HG03064 (cell line): ENCODE measurements at regions not wholly inside any gene's neighbourhood (a gene's known extent, or its start where the extent isn't known, plus 50 kb on each side); places are given as distances from the start of the nearest gene placed in this dataset.

ENCODE experiments used
- ATAC-seq: cut with Tn5 transposase; IDR thresholded peaks from one replicate; pipeline ENCODE4 v1.9.1; 2021; ENCODE audit warnings: low read depth; ENCODE audit not compliant: unreplicated experiment

DNA sequence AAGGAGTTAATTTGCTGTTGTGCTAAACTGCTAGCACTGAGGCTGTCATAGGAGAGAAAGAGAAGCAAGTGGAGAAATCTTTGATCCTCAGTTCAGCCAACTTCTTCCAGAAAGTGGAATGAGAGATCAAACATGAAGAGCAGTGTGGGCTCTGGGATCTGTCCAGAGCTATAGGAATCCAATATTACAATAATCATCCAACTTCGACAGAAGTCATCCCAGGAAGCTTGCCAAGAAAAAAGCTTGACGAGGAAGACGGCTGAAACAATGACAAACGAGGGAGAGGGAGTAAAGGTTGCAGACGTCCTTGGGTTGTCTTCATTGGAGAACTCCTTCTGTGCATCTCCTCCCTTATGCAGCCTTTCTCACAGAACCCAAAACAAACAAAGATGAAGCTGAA, 496.2 kb downstream of the INSC start:
- ATAC-seq, result no peak

DNA sequence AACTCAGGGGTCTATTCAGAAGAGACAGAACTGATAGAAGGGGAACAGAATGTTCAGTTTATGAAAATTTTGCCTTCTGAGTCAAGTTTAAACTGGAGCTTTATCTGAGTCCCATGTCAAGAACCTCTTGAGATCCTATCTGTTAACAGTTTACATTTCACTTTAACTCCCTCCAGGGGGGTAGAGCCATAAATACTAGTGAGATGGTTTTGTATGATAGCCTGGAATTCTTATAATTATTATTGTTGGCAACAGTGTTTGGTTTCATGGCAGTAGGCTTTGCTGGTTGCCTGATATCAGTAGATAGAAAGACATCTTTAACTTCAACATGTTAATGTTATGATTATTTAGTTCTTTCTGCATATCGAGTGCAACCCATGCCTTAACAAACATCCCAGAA, 498.5 kb downstream of the INSC start:
- no peak for ATAC-seq

DNA sequence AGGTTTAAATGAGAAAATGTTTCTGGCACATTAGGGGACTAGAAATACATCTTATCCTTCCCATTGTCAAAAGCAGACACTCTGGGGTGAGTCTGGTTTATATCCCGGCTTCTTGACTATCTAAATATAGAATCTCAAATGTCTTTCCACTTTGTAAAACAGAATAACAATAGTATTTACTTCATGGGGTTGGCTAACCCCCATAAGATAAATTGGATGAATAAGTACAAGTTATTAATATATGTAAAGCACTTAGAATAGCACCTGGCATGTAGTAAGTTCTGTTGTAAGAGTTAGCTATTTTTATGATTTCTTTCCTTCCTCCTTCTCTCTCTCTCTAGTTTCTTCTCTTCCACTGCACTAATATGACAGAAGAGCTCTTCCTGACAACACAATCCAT, 499.1 kb downstream of the INSC start:
- no peak for ATAC-seq

DNA sequence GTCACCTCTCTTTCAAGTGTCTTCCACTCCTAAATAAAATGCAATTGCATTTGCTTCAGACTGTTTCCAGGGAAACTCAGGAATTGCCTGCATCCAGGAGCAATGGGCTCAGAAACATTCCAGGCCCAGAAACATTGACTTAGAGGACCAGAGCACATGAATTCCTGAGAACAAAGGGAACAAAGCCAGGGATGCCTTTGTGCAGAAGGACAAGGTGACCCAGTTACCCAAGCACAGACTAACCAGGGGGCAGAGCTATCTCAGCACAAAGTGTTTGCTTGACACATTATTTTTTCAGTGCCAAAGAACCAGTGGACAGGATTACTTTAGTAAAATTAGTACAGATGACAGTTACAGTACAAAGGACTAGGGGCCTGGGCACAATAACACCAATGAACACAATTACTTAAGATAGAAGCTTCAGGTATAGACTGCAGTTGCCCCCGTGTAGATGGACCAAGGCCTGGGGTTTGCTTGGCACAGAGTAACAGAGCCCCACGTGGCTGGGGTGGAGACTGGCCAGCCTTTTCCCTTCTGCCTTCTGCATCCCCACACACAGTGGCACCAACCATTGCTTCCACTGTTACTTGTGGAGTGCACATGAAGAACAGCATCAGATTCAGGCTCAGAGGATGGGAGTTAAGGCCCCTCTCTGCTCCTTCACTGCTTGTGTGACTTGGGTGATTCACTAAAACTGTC, 500.8 kb downstream of the INSC start:
- ATAC-seq, result no peak

DNA sequence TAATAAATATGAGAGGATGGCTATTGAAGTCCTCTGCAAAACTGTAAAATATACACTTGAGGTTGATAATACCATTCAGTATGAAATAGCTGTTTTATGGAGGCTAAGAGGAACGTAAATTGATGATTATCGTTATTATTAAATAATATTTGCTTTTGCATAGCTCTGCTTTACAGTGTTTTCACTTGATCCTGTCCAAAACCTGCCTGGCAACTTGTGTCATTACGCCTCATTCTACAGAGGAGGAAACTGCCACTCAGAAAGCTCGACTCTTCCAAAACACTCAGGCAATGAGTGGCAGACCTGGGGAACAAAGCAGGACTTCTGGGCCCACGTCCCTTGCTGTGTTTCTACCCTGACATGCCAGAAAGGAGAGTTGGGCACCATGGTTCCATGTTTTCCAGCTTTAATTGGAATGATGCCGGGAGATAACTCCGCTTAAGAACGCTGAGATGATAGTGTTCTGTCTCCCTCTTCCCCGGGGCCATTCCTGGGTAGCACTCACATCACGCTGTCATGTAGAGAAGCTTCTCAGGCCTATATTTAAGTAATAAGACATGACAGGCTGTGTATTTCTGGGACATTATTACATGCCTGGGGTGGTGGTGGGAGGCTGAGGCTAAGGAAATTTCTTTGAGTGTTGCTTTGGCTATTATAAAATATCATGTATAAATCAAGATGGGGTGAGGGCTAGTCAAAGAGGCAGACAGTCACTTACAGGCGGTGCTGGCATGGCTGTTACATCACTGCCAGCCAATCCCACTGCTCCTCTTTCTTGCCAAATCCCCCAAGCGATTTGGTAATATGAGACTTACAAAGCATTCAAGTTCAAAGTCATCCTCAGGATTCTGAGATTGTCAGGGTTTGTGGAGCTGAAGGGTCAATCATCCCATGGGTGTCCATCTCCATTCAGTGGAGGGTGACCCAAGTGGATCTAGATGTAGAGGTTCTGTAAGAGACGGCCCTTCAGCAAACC, 501.7 kb downstream of the INSC start:
- ATAC-seq, result no peak

DNA sequence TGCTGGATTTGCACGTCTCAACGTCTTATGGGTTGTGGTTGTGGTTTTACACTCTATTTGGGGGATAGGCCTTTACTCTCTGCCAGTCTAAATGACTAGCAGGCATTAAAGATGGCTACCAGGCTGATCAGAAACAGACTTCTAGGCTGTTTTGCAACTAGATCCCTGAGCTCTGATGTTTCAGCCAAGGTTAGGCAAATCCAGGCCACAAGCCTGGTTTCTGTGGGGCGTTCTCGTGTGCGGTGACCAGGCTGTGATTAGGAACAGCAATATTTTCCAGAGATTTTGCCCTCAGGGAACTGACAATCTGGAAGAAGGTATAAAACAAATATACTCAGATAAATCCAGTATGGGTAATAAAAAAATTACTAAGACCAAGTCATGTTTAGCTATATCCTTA, 502.4 kb downstream of the INSC start:
- no peak for ATAC-seq

DNA sequence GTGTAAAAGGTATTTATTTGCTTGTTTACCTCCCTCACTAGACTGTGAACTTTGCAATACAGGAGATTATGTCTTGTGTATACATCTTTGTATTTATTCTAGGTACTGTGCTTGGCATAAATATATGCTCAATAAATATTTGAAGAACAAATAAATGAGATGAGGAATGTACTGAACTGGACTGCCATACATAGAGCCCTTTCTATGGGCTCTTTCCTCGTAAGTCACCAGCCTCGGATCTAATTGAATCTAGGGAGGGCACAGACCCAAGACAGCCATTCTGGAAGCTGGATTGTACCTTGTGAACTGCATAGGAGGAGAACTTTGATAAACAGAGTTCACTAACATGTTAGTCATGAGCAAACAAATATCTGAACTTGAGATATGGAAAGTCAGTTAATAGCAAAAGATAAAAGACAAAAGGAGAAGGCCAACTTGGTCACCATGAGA, 503.9 kb downstream of the INSC start:
- ATAC-seq, result no peak

DNA sequence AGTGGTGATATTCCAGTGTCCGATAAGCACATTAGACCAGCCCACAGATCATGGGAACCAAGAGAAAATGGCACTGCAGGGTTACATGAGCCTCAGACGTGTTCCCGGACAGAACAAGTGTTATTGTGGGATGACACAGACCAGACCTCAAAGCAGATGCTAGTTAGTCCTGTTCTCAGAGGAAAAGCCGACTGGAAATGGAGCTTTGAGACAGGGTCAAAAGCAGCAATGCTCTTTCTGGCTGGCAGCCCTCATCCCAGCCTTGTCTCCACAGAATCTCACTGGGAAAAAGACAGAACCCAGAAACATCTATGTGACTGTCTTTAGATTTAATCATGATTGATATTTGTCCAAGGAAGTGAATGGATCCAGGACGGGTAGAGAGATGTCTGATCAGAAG, 506.8 kb downstream of the INSC start:
- no peak for ATAC-seq

DNA sequence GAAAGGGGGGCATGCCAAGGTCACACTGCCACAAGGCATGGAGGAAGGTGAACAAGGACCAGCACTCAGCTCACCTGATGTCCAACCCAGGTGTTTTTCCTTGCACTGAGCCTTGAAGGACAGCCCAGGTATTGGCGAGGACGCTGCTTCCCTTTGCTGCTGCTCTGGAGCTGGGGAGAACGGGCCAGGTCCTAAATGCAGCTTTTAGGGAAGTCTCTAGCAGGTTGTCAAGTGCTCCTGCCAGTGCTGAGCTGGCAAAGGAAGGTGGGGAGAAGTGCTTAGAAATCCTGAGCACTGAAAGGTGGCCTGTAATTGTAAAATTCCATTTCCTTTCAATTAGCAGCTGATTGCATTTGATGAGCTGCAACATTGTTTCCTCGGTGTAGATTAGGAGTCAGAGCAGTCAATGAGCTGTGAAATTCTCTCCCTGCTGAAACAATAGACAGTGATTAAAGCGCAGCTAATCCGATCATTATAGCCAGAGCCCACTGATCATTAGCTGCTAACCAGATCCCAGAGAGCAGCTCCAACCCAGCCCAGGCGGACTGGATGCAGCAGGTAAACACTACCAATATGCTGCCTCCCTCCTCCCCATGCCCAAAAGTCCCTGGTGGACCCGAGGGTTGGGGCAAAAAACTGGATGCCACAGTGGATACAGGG, 507.6 kb downstream of the INSC start:
- ATAC-seq, result no peak

DNA sequence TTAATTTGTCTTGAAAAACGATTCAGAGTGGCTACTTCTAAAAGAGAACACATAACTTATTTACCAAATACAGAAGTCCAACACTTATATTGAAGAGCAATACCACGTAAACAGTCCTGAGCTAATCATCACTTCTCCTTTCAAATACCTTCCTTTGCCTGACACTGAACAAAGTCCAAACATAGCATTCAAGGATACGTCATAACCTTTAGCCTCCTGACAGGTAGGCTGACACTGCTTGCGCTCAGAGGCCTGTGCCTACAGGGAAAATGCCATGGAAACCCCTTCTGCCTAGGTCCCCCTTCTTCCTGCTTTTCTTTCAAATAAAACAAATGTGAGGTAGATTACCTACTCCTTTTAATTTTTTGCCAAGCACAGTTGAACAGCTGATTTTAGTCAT, 510.0 kb downstream of the INSC start:
- no peak for ATAC-seq

DNA sequence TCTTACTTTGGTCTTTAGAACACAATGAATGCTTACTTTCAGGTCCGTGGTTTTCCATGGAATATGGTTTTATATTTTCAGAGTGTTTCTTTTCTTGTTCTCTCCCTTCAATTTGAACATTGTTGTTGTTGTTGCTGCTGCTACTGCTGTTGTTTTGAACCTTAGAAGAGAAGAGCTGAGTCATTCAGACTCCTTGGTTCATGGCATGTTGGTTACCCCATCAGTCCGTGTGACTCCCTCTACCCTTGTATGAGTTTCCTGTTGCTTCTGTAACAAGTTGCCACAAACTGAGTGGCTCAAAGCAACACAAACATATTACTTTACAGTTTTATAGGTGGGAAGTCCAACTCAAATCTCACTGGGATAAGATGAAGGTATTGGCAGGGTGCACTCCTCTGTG, 511.0 kb downstream of the INSC start:
- no peak for ATAC-seq

DNA sequence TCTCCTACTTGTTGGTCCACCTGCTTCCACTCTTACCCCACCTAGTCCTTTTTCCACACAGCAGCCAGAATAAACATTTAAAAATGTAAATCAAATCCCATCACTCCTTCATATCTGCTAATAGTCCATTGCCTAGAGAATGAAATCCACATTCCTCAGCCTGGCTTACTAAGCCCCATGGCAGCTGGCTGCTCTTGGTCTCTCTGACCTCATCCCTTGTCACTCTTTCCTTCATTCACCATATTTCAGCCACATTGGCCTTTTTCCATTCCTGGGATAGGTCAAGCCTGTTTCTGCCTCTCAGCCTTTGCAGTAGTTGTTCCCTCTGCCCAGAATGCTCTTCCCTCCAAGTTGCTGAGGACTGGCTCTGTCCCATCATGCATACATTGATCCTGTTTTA, 512.8 kb downstream of the INSC start:
- no peak for ATAC-seq

DNA sequence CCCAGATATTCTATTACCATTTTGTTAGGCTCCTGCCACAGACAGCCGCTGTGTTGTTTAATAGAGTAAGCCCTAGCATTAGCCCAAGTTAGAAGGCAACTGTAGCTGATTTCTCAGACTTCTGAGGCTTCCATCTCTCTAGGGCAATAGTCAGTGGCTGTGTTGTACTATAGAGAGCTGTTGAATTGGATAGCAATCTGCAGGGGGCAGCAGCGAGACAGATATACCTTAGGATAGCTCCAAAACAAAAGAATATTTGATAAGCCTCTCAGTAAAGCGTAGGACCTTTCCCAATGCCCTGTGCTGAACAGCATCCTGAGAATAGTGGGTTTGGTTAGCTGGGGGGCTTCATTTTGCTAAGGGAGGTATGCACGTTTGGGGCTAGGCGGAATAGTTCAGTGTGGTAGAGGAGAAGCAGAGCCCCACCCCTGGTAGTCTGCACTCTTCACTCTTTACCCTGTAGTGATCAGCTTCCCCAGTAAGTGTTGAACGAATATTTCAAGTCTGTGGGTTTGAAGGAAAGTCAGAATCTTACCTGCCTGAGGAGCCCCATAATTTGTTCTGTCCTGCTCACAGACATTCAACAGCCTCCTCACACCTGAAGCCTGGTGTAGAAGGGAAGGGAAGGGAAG, 515.1 kb downstream of the INSC start:
- ATAC-seq, result no peak

DNA sequence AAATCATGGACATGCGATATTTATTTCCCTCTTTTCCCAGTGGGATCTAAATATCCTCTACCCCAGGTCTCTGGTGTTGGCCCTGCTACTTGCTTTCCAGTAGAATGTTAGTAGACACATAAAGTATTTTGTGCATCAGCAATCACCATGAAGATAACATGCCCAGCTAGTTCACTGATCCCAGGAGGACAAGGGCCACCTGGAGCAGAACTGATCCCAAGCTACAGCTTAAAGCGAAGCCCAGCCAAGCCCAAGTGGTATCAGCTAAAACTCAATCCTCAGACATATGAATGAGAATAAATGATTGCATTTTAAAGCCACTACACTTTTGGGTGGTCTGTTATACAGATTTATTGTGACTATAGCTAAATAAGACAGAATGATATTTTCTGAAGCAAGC, 516.2 kb downstream of the INSC start:
- ATAC-seq, result no peak

DNA sequence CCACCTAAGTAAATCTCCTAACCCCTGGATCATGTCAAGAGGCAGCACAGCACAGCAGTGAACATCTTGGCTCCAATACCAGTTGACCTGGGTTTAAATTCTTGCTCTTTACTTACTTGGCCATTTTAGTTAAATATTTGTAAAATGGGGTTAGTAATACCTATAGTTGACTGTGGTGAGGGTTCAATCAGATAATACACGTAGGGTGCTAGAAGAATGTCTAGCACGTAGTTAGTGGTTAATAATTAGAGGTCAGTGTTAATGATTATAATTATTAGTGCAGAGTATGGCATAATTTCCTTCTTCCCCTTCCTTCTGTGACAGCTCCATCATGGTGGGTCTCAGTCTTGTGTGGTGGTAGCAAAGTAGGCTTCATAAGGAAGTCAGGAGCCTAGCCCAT, 520.8 kb downstream of the INSC start:
- ATAC-seq, result no peak

DNA sequence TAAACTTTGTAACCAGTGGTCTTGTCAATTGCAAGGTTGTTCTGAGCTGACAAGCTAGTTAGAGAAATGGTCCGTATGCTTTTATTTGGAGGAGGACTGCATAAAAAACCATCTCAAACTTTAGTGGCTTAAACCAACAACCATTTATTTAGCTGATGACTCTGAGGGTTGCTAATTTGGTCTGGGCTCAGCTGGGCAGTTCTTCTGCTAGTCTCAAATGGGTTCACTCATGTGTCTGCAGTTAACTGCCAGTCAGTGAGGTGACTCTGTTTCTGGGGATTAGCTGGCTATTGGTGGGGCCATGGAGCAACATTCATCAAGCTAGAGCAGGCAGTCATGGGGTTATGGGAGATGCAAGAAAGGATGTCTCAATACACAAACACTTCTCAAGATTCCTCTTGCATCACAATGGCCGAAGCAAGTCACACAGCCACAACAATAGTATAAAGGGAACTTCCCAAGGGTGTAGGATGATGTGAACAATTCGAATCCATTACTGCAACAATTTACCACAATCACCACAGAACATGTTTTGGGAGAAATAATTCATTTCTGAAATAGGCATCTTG, 521.9 kb downstream of the INSC start:
- no peak for ATAC-seq

DNA sequence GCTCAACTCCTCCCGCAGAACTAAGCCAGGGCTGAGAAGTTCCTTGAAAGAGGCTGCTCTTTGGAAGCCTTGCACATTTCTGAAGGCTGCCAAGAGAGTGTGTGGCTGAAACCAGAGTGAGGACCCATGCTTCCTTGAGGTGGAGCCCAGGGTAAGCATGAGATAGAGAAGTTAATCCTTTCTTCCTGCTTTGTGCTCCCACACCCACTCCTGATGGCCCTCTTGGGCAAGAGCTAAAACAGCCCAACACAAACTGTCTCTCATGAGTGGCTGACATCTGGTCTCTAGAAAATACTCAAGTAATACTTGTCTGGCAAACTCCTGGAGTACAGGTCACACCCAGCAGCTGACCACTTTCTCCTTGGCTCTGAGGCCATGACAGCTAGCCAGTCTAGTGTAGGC, 523.7 kb downstream of the INSC start:
- ATAC-seq, result no peak

DNA sequence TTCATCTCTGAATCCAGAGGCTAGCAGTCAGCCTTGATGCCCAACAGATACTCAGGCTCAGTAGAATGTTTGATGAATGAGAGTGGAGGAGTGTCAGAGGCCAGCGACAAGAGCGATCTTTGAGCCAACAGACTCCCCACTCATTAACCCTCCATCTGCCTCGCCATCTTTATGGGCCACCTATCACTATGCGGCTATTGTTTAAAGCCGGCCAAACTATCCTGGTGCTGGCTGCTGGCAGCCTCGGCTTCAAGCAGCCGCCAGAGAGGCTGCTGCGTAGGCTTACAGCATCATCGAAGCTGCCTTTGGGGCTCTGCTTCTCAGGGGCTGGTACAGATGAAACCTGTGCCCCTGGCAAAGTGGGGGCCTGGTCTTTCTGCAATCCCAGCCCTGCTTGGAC, 525.6 kb downstream of the INSC start:
- ATAC-seq, result no peak

DNA sequence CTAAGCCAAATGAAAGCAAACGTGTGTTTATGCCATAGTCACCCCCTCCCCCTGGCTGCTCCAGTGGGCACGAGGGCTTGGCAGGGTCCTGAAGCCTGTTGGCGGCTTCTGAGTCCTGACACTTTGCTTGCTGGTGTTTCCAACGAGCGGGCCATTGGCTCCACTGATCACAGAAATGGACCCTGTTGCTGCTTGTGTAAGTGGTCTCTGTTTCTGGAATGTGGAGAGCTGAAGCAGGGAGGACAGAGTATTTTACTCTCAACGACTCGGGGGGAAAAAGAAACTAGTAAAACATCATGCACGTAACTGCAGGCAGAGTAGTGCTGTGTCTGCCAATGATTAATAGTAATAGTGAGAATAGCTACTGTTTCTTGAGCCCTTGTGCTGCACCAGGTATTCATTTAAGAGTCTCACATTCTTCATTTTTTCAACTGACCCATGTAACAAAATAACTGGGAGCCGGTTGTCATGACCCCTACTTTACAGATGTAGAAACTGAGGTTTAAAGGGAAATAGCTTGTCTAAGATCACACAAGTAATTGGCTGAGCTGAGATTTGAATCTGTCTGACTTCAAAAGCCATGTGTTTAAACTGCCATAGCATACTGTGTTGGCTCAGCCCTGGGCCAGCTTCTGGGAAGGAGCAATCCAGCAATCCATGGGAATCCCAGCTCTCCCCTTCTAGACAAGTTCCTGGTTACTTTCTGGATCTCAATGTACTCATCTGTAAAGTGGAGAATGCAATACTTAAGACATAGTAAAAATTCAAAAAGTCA, 526.7 kb downstream of the INSC start:
- ATAC-seq, result no peak

DNA sequence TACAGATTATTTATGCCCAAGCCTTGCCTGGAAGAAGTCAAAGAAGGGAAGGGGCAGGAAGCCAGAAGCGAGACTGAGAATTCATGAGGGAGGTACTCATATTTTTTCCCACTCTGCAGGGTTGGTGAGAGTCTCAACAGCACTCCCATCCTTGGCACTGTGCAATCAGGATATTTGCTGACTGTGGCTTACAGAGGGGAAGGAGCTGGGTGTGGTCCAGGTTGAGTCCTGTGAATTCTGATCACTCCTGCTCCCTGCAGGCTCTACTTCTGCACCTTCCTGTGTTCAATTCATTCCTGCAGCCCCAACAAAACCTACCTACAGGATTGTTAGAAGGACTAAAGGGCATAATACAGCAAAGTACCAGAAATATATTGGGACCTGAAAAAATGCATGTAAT, 530.5 kb downstream of the INSC start:
- ATAC-seq, result no peak
